Stimulated activated CD4-positive, alpha-beta T cell treated with anti-CD3 and anti-CD28 coated beads, Interleukin-2, amount 100 ng/mL, for 4 hours (primary cell): ENCODE measurements at regions not wholly inside any gene's neighbourhood (a gene's known extent, or its start where the extent isn't known, plus 50 kb on each side); places are given as distances from the start of the nearest gene placed in this dataset.
"Not testable (repeated sequence)": the region's sequence is repeated elsewhere in the genome, so short reads cannot be mapped to it uniquely, and the experiment has no call there.

Experiments
- DNase-seq: peaks from one replicate; pipeline ENCODE4 v3.0.0-alpha.2; 2020; ENCODE audit warnings: low read depth

GRCh38 chr14:83711046-83711445 is 1818.9 kb upstream of the FLRT2 start:
- DNase-seq, result no peak

GRCh38 chr14:83712418-83713129 is 1817.4 kb upstream of the FLRT2 start:
- DNase-seq, result no peak

DNA sequence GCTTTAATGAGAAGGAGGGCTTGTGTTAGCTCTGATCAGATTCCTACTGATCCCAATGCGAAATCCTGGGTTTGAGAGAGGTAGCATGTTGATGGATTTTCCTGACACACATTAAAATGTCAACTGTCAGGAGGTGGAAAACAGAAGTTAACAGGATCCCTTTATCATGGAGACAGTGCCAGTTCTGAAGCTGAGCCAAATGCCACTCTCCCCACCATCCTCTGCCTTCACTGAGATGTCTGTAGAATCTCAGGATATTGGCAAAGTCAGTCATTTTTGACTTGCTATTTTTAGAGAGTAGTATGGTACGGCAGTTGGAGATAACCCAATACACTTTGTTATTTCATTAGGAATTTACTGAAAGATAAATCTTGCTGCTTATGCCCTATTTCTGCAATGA is 1816.2 kb upstream of the FLRT2 start:
- DNase-seq, result no peak

GRCh38 chr14:83714151-83714550 is 1815.8 kb upstream of the FLRT2 start:
- DNase-seq, result no peak

GRCh38 chr14:83719435-83719834 is 1810.5 kb upstream of the FLRT2 start:
- not testable (repeated sequence) for DNase-seq

DNA sequence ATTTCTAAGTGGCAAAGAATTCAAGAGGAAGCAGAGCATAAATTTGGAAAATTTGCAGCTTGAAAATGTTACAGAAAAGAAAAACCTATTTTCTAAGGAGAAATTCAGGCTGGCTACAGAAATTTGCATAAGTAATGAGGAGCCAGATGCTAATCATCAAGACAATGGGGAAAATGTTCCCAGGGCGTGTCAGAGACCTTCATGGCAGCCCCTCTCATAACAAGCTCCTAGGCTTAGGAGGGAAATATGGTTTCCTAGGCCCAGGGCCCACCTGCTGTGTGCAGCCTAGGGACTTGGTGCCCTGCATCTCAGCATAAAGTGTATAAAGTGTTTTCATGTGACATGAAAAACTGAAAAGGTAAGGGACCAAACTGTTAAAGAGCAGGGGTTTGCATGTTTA is 1796.3 kb upstream of the FLRT2 start:
- DNase-seq, result no peak

DNA sequence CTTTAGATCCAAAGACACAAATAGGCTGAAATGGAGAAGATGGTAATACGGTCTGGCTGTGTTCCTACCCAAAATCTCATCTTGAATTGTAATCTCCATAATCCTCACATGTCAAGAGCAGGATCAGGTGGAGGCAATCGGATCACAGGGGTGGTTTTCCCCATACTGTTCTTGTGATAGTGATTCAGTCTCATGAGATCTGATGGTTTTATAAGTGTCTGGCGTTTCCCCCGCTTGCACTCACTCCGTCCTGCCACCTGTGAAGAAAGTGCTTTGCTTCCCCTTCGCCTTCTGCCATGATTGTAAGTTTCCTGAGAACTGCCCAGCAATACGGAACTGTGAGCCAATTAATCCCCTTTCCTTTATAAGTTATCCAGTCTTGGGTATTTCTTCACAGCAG is 1795.5 kb upstream of the FLRT2 start:
- no peak for DNase-seq

GRCh38 chr14:83741269-83741668 is 1788.7 kb upstream of the FLRT2 start:
- DNase-seq, result no peak

- no peak for DNase-seq
Measured at GRCh38 chr14:83744224-83744623, 1785.7 kb upstream of the FLRT2 start.

GRCh38 chr14:83744891-83745290 is 1785.1 kb upstream of the FLRT2 start:
- no peak for DNase-seq

DNA sequence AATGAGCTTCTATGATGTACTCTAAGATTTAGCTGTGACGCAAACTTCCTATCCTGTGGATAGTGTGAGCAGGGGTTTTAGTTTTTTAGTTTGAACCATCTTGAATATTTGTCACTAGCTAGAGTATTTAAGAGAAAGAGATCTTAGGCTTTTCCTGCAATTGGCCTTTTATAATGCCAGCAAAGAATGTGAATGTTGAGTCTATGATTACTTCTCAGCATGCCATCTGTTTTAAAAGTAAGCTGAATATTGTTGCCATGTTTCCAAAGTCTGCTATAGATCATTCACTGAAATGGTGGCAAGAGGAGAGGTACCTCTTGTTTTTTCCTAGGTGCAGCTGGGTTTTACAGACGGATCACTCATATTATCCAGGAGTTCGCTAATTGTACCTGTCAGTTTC is 1783.6 kb upstream of the FLRT2 start:
- DNase-seq, result no peak

- DNase-seq, result no peak
Measured at GRCh38 chr14:83757916-83758315, 1772.0 kb upstream of the FLRT2 start.

- DNase-seq, result no peak
Measured at GRCh38 chr14:83764656-83765599, 1765.0 kb upstream of the FLRT2 start.

GRCh38 chr14:83777516-83777915 is 1752.4 kb upstream of the FLRT2 start:
- DNase-seq, result no peak

GRCh38 chr14:83779266-83779665 is 1750.7 kb upstream of the FLRT2 start:
- no peak for DNase-seq

DNA sequence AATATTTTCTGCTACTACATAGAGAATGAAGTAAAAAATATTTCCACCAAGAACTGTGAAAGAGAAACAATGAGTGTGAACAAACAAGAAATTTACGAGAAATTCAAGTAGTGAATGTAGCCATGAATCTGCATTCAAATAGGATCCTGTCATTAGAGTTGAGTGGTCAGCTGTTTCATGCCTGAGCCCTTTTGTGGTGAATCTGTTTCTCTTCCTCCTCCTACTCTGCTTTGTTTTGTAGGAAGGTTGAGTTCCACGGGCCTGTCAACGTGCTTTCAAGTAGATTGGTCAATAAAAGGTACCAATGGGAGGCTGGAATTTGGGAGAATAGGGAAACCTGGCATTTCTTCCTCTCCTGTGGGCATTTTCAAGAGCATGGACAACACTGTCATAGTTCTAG is 1749.6 kb upstream of the FLRT2 start:
- no peak for DNase-seq

DNA sequence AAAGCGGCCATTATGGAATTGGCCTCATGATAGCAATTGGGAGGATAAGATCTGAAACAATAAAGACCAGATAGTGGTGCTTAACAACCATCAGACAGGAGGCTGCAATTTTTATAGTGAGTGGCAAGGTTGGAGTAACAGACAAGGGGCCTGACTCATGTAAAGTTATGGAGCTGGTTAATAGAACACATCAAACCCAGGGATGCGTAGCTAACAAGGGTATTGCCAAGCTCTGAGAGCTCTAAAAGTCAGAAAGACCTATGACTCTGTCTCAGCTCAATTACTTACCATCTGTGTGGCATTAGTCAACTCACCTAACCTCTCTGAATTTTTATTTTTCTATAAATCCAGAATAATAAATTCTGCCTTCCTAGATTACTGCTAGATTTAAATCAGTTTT is 1731.5 kb upstream of the FLRT2 start:
- no peak for DNase-seq

GRCh38 chr14:83799233-83799632 is 1730.7 kb upstream of the FLRT2 start:
- DNase-seq, result no peak

DNA sequence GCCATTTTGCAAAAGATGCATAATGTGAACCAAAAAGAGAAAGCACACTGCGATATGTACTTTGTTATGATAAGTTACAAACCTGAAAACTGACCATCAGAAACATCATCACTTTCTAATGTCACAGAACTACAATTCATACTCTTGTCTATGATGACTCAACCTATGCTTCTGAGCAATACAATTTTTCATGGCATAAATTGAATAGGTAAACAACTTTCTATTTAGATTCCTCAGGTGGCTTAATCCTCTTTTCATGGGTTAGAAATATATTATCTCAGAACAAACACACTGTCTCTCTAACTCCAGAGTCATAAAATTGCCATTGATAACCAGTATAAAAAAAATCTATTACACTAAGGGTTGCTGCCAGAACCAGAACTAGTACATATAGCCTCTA is 1715.0 kb upstream of the FLRT2 start:
- DNase-seq, result no peak

DNA sequence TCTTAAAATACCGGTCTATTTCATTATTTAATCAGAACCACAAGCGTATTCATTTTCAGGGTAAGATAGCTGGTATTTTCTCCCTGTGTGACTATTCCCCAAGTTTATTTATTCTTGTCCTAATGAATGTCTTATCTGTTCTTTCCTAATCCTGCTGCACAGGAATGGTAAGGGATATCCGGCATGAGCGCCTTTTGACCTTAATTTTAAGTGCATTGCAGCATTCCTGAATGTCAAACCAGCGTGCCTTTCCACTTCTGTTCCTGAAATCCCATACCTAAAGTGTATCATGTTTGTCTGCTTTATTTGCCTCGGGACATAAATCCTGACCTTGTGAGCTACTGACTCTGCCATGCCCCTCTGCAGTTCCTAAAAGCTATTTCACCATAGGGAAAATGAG is 1713.2 kb upstream of the FLRT2 start:
- no peak for DNase-seq

- no peak for DNase-seq
Measured at GRCh38 chr14:83825843-83826242, 1704.1 kb upstream of the FLRT2 start.

DNA sequence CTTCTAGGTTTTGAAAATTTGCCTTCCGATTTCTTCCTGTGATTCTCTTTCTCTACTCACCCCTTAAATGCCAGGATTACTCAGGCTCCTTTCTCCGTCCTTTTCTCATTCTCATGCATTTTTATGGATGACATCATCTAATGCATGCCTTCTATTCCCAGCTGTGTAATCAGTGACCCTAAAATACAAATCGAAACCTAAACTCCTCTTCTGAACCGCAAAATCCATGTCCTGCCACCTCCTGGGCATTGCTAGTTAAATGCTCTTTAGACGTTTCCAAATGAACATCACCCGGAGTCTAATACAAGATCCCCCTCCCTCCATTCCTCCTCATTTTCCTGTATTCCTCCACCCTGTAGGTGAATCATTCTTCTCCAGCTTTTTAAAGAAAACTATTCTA is 1703.1 kb upstream of the FLRT2 start:
- no peak for DNase-seq

DNA sequence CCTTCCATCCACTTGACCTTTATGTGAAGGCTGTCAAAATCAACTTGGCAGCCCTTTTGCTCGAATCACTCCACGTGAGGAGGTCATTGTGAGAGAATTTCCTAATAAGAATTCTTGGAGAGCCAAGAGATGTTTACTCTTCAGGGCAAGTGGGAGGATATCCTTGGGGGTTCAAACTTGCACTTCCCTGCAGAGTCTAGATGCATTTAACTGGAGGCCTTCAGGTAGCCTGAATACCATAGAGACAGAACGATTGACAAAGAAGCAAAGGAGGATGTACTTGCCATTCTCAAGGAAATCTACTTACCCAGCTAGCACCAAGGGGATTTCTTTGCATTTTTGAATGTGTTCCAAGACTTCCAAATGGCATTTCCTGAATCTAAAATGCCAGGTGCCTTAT is 1702.6 kb upstream of the FLRT2 start:
- no peak for DNase-seq
